ENCODE measurements at regions not wholly inside any gene's neighbourhood (a gene's known extent, or its start where the extent isn't known, plus 50 kb on each side); places are given as distances from the start of the nearest gene placed in this dataset.
"Not testable (repeated sequence)": the region's sequence is repeated elsewhere in the genome, so short reads cannot be mapped to it uniquely, and the experiment has no call there.

GRCh38 chr2:13335862-13336535 lies 619.3 kb downstream of the TRIB2 start:
- POLR2A ChIA-PET (ENCODE audit: low non-redundant PET) = no interaction called here
- H3K27ac ChIP-seq = no peak overlapping the region
- CTCF ChIA-PET = no interaction called here
- no peak for TF ChIP-seq CTCF (conservative IDR thresholded peaks at IDR 0.05; ENCODE audit: low read depth)
- no peak for DNase-seq (ENCODE audit: low spot score)

DNA sequence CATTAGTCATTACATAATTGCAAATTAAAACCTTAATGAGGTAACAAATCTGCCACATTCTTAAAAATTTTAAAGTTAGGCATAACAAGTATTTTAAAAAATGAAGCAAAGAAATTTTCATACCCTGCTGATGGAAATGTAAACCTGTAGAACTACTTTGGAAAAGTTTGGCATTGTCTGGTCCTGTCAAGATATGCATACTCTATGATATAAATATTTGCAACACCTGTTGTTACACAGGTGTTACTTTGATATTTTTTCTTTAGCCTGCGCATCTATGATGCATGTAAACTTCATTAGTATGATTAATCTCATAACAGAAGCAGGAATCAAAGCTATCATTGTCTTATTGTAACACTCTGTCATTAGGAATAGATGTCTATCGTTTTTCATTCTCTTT lies 634.3 kb downstream of the TRIB2 start:
- CTCF ChIA-PET = interaction anchor here (1.2 kb wide), 1 partner anchor 26 kb away, joined by 3 read pairs; no protein-coding TSS in a partner anchor
- no peak for TF ChIP-seq CTCF (conservative IDR thresholded peaks at IDR 0.05; ENCODE audit: low read depth)
- POLR2A ChIA-PET (ENCODE audit: low non-redundant PET) = no interaction called here
- DNase-seq (ENCODE audit: low spot score) = no peak
- no peak overlapping the region for H3K27ac ChIP-seq

GRCh38 chr2:13353083-13353482 lies 636.3 kb downstream of the TRIB2 start:
- H3K27ac ChIP-seq = no peak overlapping the region
- ChIA-PET POLR2A (ENCODE audit: low non-redundant PET) (no interaction called here), CTCF (no interaction called here)
- no peak for DNase-seq (ENCODE audit: low spot score)
- no peak for TF ChIP-seq CTCF (conservative IDR thresholded peaks at IDR 0.05; ENCODE audit: low read depth)

GRCh38 chr2:13354031-13354430 lies 637.3 kb downstream of the TRIB2 start:
- no peak overlapping the region for H3K27ac ChIP-seq
- no peak for TF ChIP-seq CTCF (conservative IDR thresholded peaks at IDR 0.05; ENCODE audit: low read depth)
- POLR2A ChIA-PET (ENCODE audit: low non-redundant PET) = no interaction called here
- CTCF ChIA-PET = no interaction called here
- no peak for DNase-seq (ENCODE audit: low spot score)

- DNase-seq (ENCODE audit: low spot score); H3K27ac ChIP-seq; POLR2A ChIA-PET (ENCODE audit: low non-redundant PET): not testable (repeated sequence)
- CTCF ChIA-PET = interaction anchor here (0.7 kb wide), 1 partner anchor 74 kb away, joined by 8 read pairs; no protein-coding TSS in a partner anchor
Observed at GRCh38 chr2:13381928-13382327, 665.2 kb downstream of the TRIB2 start.

DNA sequence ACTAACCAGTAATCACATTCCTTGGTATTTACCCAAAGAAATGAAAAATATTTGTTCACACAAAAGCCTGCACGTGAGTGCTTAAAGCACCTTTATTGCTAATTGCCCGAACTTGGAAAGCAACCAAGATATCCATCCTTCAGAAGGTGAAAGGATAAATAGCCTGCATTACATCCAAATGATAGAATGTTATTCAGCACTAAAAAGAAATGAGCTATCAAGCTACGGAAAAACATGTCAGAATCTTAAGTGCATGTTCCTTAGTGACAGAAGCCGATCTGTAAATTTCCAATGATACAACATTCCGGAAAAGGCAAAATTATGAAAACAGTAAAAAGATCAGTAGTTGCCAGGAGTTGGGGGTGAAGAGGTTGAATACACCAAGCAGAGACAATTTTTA lies 672.4 kb downstream of the TRIB2 start:
- DNase-seq (ENCODE audit: low spot score); CTCF ChIA-PET; POLR2A ChIA-PET (ENCODE audit: low non-redundant PET); H3K27ac ChIP-seq: not testable (repeated sequence)

- CTCF ChIA-PET = no interaction called here
Observed at GRCh38 chr2:13390676-13391075, 673.9 kb downstream of the TRIB2 start.

More at GRCh38 chr2:13390676-13391075, 673.9 kb downstream of the TRIB2 start:
- POLR2A ChIA-PET (ENCODE audit: low non-redundant PET) = interaction anchor here (0.6 kb wide), 1 partner anchor 817 kb away, joined by 3 read pairs; no protein-coding TSS in a partner anchor
- no peak for DNase-seq (ENCODE audit: low spot score)
- H3K27ac ChIP-seq = no peak overlapping the region
- TF ChIP-seq CTCF (conservative IDR thresholded peaks at IDR 0.05; ENCODE audit: low read depth) = no peak

Data from RWPE1 (cell line).